Nephron progenitor cell (in vitro differentiated cells): ENCODE measurements at regions not wholly inside any gene's neighbourhood (a gene's known extent, or its start where the extent isn't known, plus 50 kb on each side); places are given as distances from the start of the nearest gene placed in this dataset.
"Not testable (repeated sequence)": the region's sequence is repeated elsewhere in the genome, so short reads cannot be mapped to it uniquely, and the experiment has no call there.

Source experiments
- DNase-seq: peaks from one replicate; pipeline ENCODE4 v3.0.0; 2021
- H3K27ac Mint-ChIP-seq: 2 replicates; pipeline ENCODE4 v1.8.0; 2021; ENCODE audit warnings: mild to moderate bottlenecking, moderate library complexity, mixed read lengths
- H3K27me3 Mint-ChIP-seq: 2 replicates; pipeline ENCODE4 v1.8.0; 2021; ENCODE audit warnings: mild to moderate bottlenecking, low read depth, mixed read lengths; ENCODE audit not compliant: poor library complexity
- H3K36me3 Mint-ChIP-seq: 2 replicates; pipeline ENCODE4 v1.8.0; 2021; ENCODE audit warnings: low read depth, mixed read lengths
- H3K4me1 Mint-ChIP-seq: 2 replicates; pipeline ENCODE4 v1.8.0; 2021; ENCODE audit warnings: mixed read lengths
- H3K4me3 Mint-ChIP-seq: 2 replicates; pipeline ENCODE4 v1.8.0; 2021; ENCODE audit warnings: mild to moderate bottlenecking, moderate library complexity, mixed read lengths
- H3K9me3 Mint-ChIP-seq: 2 replicates; pipeline ENCODE4 v1.8.0; 2021; ENCODE audit warnings: mild to moderate bottlenecking, moderate library complexity, mixed read lengths
- CTCF ChIP-seq: fragments of 200-600 bp; sonication (generic); IDR thresholded peaks from 2 replicates; pipeline ENCODE4 v1.5.0; 2021; ENCODE audit warnings: antibody characterized with exemption

DNA sequence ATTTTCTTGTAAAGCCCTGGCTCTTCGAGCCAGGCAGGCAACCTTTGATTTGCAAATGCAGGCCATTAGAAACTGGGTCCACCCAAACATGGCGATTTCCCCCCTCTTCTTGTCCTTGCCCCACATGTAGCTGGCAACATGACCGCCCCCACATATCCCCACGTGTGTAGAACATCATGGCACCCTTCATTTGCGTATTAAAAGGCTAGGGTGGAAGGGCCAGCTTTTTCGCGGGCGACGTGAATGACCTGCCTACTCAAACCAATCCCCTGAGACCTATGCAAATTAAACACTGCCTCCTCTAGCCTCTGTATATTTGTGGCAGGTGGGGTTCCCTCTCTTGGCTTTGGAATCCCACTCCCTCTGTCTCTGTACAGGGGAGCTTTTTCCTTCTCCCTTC is 107.0 kb upstream of the CLINT1 start:
- Mint-ChIP-seq H3K27ac (no peak overlapping the region), H3K36me3 (no peaks in the 10 kb centered on the region), H3K4me1 (peaks cover 27% of the 10 kb centered on the region), H3K27me3 (no peaks in the 10 kb centered on the region), H3K9me3 (no peaks in the 10 kb centered on the region), H3K4me3 (no peak overlapping the region)
- no peak for DNase-seq
- no peak for TF ChIP-seq CTCF

- H3K27ac Mint-ChIP-seq = no peak overlapping the region
- H3K36me3 Mint-ChIP-seq = no peaks in the 10 kb centered on the region
- DNase-seq = no peak
- H3K27me3 Mint-ChIP-seq = no peaks in the 10 kb centered on the region
- no peaks in the 10 kb centered on the region for H3K9me3 Mint-ChIP-seq
- no peak for TF ChIP-seq CTCF
- no peak overlapping the region for H3K4me3 Mint-ChIP-seq
- peaks cover 31% of the 10 kb centered on the region for H3K4me1 Mint-ChIP-seq
Observed at GRCh38 chr5:157965040-157965678, 106.2 kb upstream of the CLINT1 start.

DNA sequence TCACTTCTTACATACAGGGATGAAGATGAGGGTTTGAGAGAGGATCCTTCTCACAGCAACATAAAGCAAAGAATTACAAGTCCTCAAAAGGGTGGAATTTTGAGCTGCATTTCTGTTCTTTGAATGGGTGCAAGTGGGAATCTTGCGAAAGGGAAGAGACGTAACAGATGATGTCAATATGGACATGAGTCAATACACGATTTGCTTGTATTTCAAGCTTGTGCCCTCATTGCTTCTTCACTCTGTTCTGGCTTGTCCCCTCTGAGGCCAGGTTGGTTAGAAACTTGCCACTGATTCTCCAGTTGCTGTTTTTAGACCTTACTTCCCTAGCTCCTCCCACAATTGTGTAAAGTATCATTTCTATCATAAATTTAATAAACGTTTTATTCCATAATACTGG is 104.8 kb upstream of the CLINT1 start:
- Mint-ChIP-seq H3K36me3 (no peaks in the 10 kb centered on the region), H3K27ac (no peak overlapping the region), H3K9me3 (no peaks in the 10 kb centered on the region), H3K27me3 (no peaks in the 10 kb centered on the region), H3K4me3 (no peak overlapping the region), H3K4me1 (peaks cover 28% of the 10 kb centered on the region)
- no peak for DNase-seq
- no peak for TF ChIP-seq CTCF

DNA sequence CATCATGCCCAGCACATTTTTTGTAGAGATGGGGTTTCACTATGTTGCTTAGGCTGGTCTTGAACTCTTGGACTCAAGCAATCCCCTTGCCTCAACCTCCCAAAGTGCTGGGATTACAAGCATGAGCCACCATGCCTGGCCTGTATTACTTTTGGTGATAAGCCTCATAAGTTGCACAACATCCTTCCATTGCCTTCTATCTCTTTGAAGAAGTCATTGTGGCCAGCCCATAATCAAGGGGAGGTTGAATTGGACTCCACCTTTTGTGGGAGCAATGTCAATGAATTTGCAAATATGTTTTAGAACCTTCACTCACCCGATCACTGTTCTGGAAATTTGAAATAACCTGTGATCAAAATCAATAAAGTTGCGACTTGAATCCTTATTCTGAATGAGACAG is 104.3 kb upstream of the CLINT1 start:
- Mint-ChIP-seq H3K4me3 (no peak overlapping the region), H3K4me1 (peaks cover 26% of the 10 kb centered on the region), H3K9me3 (peaks cover 4% of the 10 kb centered on the region), H3K27me3 (peaks cover 3% of the 10 kb centered on the region), H3K36me3 (no peaks in the 10 kb centered on the region), H3K27ac (no peak overlapping the region)
- DNase-seq = no peak
- no peak for TF ChIP-seq CTCF

DNA sequence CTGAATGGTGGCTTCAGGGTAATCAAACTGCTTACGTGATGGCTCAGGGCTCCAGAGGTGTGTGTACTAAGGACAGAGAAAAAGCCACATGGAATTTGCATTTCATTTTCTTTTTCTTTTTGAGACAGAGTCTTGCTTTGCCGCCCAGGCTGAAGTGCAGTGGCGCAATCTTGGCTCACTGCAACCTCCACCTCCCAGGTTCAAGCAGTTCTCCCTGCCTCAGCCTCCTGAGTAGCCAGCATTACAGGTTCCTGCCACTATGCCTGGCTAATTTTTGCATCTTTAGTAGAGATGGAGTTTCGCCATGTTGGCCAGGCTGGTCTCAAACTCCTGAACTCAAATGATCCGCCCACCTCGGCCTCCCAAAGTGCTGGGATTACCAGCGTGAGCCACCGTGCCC is 103.7 kb upstream of the CLINT1 start:
- not testable (repeated sequence) for H3K9me3 Mint-ChIP-seq, H3K27me3 Mint-ChIP-seq, H3K4me3 Mint-ChIP-seq, DNase-seq, H3K27ac Mint-ChIP-seq, H3K36me3 Mint-ChIP-seq
- peaks cover 26% of the 10 kb centered on the region for H3K4me1 Mint-ChIP-seq

DNA sequence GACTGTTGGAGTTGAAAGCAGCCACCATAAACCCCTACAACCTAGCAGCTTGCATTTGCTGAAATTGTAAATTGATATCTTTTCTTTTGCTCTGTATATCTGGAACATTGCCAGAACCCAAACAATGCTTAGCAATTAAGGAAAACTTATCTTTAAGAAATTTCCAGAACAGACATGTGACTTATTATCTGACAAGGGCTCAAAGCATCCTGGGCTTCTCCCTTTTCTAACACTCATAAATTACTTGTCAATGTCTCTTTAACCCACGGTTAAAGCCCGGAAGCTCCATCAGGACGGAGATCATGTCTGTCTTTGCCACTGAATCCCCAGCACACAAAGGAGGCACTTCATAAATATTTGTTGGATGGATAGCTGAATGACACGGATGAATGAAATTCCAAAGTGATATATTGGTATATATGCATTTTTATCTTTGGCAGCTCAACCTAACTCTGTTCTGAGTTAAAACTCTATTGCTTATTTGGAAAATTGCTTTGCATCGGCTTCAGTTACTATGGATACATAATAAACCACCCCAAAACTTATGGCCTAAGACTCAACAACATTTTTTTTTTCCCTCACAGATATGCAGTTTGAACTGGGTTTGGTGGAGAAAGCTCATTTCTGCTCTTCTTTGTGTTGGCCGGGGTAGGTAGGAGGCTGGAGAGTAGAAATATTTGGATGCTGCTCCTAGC is 103.1 kb upstream of the CLINT1 start:
- Mint-ChIP-seq H3K36me3 (no peaks in the 10 kb centered on the region), H3K27ac (no peak overlapping the region), H3K4me3 (no peak overlapping the region)

More for the DNA sequence above, 103.1 kb upstream of the CLINT1 start:
- peaks cover 27% of the 10 kb centered on the region for H3K4me1 Mint-ChIP-seq
- DNase-seq = no peak
- H3K9me3 Mint-ChIP-seq = peaks cover 7% of the 10 kb centered on the region
- TF ChIP-seq CTCF = no peak
- H3K27me3 Mint-ChIP-seq = peaks cover 5% of the 10 kb centered on the region
